Stimulated activated CD8-positive, alpha-beta memory T cell treated with anti-CD3 and anti-CD28 coated beads, Interleukin-7, amount 100 ng/mL, for 48 hours (primary cell): ENCODE measurements at regions not wholly inside any gene's neighbourhood (a gene's known extent, or its start where the extent isn't known, plus 50 kb on each side); places are given as distances from the start of the nearest gene placed in this dataset.
"Not testable (repeated sequence)": the region's sequence is repeated elsewhere in the genome, so short reads cannot be mapped to it uniquely, and the experiment has no call there.

ENCODE experiments used
- DNase-seq, 2 donors: peaks; one replicate each; pipeline ENCODE4 v3.0.0-alpha.2; 2020; ENCODE audit warnings: low read depth in 1 of 2; ENCODE audit errors: extremely low read depth in 1 of 2

DNA sequence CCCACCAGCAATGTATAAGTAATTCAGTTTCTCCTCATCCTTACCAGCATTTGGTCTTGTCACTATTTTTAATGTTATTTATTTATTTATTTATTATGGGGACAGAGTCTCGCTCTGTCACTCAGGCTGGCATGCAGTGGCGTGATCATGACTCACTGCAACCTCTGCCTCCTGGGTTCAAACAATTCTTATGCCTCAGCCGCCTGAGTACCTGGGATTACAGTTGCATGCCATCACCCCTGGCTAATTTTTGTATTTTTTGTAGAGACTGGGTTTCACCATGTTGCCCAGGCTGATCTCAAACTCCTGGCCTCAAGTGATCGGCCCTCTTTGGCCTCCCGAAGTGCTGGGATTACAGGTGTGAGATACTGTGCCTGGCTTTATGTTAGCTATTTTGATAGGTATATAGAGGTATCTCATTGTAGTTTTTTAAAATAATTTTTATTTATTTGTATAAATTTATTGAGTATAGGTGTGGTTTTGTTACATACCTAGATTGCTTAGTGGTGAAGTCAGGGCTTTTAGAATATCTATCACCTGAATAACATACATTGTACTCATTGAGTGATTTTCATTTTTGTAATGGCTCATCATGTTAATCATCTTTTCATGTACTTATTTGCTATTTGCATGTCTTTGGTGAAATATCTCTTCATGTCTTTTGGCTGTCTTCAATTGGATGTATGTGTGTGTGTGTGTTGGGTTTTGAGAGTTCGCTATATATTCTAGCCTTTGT, 53.3 kb downstream of the TANC2 start:
- no peak for DNase-seq

- no peak for DNase-seq
These were observed 56.5 kb downstream of the TANC2 start for GRCh38 chr17:63022567-63022966.

- no peak for DNase-seq
These were observed 57.0 kb downstream of the TANC2 start for GRCh38 chr17:63023049-63023448.

GRCh38 chr17:63024201-63024600, 58.2 kb downstream of the TANC2 start:
- DNase-seq = no peak

- no peak for DNase-seq
These were observed 58.7 kb downstream of the TANC2 start for GRCh38 chr17:63024716-63025115.

GRCh38 chr17:63025637-63026036, 59.6 kb downstream of the TANC2 start:
- not testable (repeated sequence) for DNase-seq

GRCh38 chr17:63029541-63029940, 63.5 kb downstream of the TANC2 start:
- no peak for DNase-seq

DNA sequence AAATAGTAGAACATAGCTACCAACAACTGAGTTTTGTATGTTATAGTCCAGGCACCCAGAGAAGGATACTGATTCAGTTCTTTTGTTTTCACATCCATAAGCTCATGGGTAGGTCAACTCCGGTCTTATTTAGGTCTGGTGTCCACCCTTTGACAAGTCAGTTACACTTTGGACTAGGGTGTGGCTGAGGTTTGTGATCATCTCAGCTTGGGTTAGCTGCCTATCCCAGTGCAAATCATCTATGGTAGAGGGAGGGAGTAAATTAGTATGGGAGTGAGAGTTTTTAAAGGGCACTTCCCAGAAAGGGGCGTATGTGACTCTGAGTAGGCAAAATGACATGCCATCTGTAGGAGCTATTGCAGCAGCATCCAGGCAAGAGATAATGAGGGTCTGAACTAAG, 66.1 kb downstream of the TANC2 start:
- no peak for DNase-seq

GRCh38 chr17:63033142-63033541, 67.1 kb downstream of the TANC2 start:
- DNase-seq = no peak

- DNase-seq = no peak
These were observed 69.2 kb downstream of the TANC2 start for GRCh38 chr17:63035271-63035670.

DNA sequence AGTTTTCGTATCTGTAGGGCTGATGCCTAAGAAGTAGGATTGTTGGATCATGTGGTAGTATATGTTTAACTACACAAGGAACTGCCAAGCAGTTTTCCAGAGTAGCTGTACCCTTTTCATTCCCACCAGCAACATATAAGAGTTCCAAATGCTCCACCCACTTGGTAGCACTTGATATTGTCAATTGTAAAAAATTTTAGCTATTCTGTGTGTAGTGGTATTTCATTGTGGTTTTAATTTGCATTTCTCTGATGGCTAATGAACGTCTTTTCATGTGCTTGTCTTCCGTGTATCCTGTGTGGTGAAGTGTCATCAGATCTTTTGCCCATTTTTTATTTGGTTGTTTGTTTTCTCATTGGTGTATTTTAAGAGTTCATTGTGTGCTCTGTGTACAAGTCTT, 69.7 kb downstream of the TANC2 start:
- DNase-seq = no peak

GRCh38 chr17:63039342-63039741, 73.3 kb downstream of the TANC2 start:
- no peak for DNase-seq

DNA sequence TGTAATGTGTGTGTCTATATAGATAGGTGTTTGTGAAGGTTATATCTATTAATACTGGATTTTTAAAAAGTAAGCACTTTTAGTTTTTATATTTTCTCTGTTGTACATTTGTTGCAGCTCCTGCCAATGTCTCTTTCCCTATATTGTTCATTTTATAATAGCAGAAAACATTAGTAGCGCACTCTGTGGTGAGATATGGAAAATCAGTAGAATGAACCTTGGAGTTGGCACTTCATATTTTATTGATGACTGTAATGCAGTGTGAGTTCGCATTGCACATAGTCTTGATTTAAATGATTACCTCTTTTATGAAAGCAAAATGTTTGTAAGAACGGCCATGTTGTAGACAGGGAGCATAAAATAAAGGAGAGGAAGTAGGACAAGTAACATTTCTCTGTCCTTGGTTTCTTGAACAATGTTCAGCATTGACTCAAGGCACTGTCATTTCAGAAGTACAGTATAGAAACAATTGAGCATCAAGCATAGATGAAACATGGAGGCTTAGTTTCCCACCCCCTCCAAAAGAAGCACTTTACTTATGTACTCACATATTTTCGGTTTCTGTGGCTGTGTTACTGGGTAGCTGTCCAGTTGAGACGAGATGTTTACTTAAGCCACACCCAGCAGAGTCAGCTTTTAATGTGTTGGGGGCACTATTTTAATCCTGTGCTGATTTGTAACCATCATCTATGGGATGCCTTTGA, 74.0 kb downstream of the TANC2 start:
- DNase-seq = no peak

GRCh38 chr17:63040816-63041215, 74.8 kb downstream of the TANC2 start:
- no peak for DNase-seq

DNA sequence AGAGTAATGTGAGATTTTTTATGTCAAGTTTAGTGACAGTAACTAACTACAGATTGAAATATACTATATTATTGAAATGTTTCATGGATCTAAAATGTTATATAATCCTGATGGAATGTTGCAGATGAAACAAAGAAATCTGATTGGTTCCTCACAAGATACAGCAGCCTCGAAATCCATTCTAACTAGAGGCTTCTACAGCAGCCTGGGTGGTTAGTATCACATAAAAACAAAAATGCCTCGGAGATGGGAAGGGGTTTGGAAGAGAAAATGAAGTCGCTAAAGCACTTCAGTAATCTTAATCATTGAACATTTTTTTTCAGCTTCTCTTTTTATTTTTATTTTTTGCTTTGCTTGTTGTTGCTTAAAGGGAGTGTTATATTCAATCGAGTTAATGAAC, 75.2 kb downstream of the TANC2 start:
- no peak for DNase-seq

- DNase-seq = no peak
These were observed 75.7 kb downstream of the TANC2 start for GRCh38 chr17:63041722-63042121.

GRCh38 chr17:63042256-63042812, 76.3 kb downstream of the TANC2 start:
- DNase-seq = no peak

DNA sequence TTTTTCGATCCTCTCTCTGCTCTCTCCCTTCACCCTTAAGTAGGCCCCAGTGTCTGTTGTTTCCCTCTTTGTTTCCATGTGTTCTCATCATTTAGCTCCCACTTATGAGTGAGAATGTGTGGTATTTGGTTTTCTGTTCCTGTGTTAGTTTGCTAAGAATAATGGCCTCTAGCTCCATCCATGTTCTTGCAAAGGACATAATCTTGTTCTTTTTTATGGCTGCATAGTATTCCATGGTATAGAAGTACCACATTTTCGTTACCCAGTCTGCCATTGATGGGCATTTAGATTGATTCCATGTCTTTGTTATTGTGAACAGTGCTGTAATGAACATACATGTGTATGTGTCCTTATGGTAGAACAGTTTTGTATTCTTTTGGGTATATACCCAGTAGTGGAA, 91.5 kb downstream of the TANC2 start:
- DNase-seq = not testable (repeated sequence)

- DNase-seq = no peak
These were observed 100.3 kb downstream of the TANC2 start for GRCh38 chr17:63066158-63066813.

DNA sequence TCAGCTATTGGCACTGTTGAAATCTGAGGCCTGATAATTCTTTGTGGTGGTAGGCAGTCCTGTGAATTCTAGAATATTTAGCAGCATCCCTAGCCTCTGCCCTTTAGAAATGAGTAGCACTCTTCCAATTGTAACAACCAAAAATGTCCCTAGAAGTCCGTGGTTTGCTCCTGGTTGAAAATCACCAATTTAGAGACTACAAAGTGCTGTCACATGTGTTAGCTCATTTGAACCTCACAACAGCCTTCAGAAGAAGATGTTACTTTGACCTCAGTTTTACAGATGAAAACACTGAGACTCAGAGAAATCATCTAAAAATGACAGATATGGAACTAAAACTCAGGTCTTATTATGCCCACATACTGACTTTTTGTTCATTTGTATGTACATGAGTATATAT, 103.2 kb downstream of the TANC2 start:
- DNase-seq = no peak

DNA sequence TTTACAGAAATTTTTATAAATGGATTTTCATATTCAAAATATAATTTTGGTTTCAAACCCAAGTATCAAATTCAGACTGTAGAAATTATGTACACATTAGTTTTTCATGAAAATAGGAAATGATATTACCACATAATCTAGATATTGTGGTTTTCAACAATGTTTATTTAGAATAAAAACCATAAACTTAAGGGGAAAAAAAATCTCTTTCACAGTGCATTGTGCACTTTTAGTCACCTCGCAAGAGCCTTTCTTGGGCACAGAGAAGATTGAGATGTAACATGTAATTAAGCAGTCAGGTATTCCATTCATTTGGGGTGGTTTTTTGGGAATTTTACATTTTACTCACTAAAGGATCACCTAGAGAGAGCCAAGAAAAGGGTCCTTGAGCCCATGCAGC, 104.0 kb downstream of the TANC2 start:
- no peak for DNase-seq

DNA sequence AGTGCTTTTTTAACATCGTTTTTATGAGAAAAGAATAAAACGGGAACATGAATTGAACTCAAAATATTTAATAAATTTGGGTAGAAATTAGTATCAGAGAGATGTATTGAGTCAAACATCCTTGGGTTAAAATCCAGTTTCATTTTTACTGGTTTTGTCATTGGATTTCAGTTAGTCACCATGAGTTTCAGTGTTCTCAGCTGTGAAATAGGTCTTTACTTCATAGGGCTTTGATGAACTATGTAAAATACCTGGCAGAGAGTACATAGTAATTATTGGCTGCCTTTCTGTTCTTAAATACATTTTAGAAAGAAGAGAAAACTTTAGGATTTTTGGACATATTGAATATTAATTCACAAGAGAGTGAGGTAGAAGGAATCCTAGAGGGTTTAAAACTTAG, 105.8 kb downstream of the TANC2 start:
- no peak for DNase-seq
